WTC11 (cell line): ENCODE measurements at regions not wholly inside any gene's neighbourhood (a gene's known extent, or its start where the extent isn't known, plus 50 kb on each side); places are given as distances from the start of the nearest gene placed in this dataset.

Experiments used
- ATAC-seq: fragments of 200-7000 bp; cut with Tn5 transposase; 2 replicates; pipeline ENCODE4 v1.10.0; 2021; ENCODE audit warnings: mild to moderate bottlenecking, moderate library complexity
- CTCF ChIA-PET: fragments of 300-600 bp; sonication (Branson Sonifier 250); formaldehyde crosslinking; loops from one replicate; lab custom pipeline; 2021; ENCODE audit warnings: antibody characterized with exemption; lab: Charles Lee
- POLR2A ChIA-PET: fragments of 350-600 bp; sonication (Branson Sonifier 250); formaldehyde crosslinking; loops from one replicate; lab custom pipeline; 2021; ENCODE audit warnings: antibody characterized with exemption; lab: Charles Lee
- DNase-seq: peaks from one replicate; pipeline ENCODE4 v3.0.0; 2021; ENCODE audit warnings: low spot score
- H3K27ac Mint-ChIP-seq: 2 replicates; pipeline ENCODE4 v1.8.0; 2021; ENCODE audit warnings: mixed read lengths
- H3K27me3 Mint-ChIP-seq: 2 replicates; pipeline ENCODE4 v1.8.0; 2021; ENCODE audit warnings: low read depth, mild to moderate bottlenecking, moderate library complexity, mixed read lengths
- H3K36me3 Mint-ChIP-seq: 2 replicates; pipeline ENCODE4 v1.8.0; 2021; ENCODE audit warnings: mixed read lengths
- H3K4me1 Mint-ChIP-seq: 2 replicates; pipeline ENCODE4 v1.8.0; 2022; ENCODE audit warnings: mixed read lengths
- H3K4me3 Mint-ChIP-seq: 2 replicates; pipeline ENCODE4 v1.8.0; 2021; ENCODE audit warnings: mild to moderate bottlenecking, moderate library complexity, mixed read lengths
- H3K9me3 Mint-ChIP-seq: 2 replicates; pipeline ENCODE4 v1.8.0; 2021; ENCODE audit warnings: mixed read lengths
- AFF4 ChIP-seq: sonication (generic); formaldehyde crosslinking; IDR thresholded peaks from 2 replicates; pipeline ENCODE4 v1.8.1; 2023; ENCODE audit warnings: mild to moderate bottlenecking, missing genetic modification reagents, borderline replicate concordance
- CREB1 ChIP-seq: sonication (generic); formaldehyde crosslinking; IDR thresholded peaks from 2 replicates; pipeline ENCODE4 v1.8.0; 2023; ENCODE audit warnings: mild to moderate bottlenecking, missing genetic modification reagents
- CTCF ChIP-seq: fragments of 200-600 bp; IDR thresholded peaks from 2 replicates; pipeline ENCODE4 v1.8.0; 2022; ENCODE audit warnings: antibody characterized with exemption
- E2F5 ChIP-seq: sonication (generic); formaldehyde crosslinking; IDR thresholded peaks from 2 replicates; pipeline ENCODE4 v1.8.1; 2022; ENCODE audit warnings: mild to moderate bottlenecking, moderate library complexity, missing genetic modification reagents
- FOXJ3 ChIP-seq: sonication (generic); formaldehyde crosslinking; IDR thresholded peaks from 2 replicates; pipeline ENCODE4 v1.9.0; 2021; ENCODE audit warnings: missing genetic modification reagents, mild to moderate bottlenecking, borderline replicate concordance
- FOXP1 ChIP-seq: sonication (generic); formaldehyde crosslinking; IDR thresholded peaks from 2 replicates; pipeline ENCODE4 v1.8.0; 2022; ENCODE audit warnings: missing genetic modification reagents, mild to moderate bottlenecking, moderate library complexity, borderline replicate concordance
- IRF2 ChIP-seq: sonication (generic); formaldehyde crosslinking; IDR thresholded peaks from 2 replicates; pipeline ENCODE4 v1.8.0; 2022; ENCODE audit warnings: low read depth, missing genetic modification reagents, borderline replicate concordance
- JUN ChIP-seq: sonication (generic); formaldehyde crosslinking; IDR thresholded peaks from 2 replicates; pipeline ENCODE4 v1.8.0; 2023; ENCODE audit warnings: mild to moderate bottlenecking, missing genetic modification reagents
- MXD4 ChIP-seq: fragments of 250-450 bp; sonication (Bioruptor Pico); IDR thresholded peaks from 2 replicates; pipeline ENCODE4 v1.8.0; 2021; ENCODE audit warnings: mild to moderate bottlenecking, moderate library complexity, borderline replicate concordance
- NFATC4 ChIP-seq: fragments of 250-450 bp; sonication (Bioruptor Pico); IDR thresholded peaks from 2 replicates; pipeline ENCODE4 v1.9.0; 2021; ENCODE audit warnings: mild to moderate bottlenecking
- OVOL2 ChIP-seq: fragments of 250-450 bp; sonication (Bioruptor Pico); IDR thresholded peaks from 2 replicates; pipeline ENCODE4 v1.9.0; 2021; ENCODE audit warnings: mild to moderate bottlenecking, borderline replicate concordance
- PREB ChIP-seq: sonication (generic); formaldehyde crosslinking; IDR thresholded peaks from 2 replicates; pipeline ENCODE4 v1.8.1; 2022; ENCODE audit warnings: mild to moderate bottlenecking, missing genetic modification reagents, moderate library complexity, borderline replicate concordance
- RORB ChIP-seq: fragments of 250-450 bp; sonication (Bioruptor Pico); IDR thresholded peaks from 2 replicates; pipeline ENCODE4 v1.9.0; 2021; ENCODE audit warnings: mild to moderate bottlenecking
- SMAD3 ChIP-seq: sonication (generic); formaldehyde crosslinking; IDR thresholded peaks from 2 replicates; pipeline ENCODE4 v1.8.0; 2022; ENCODE audit warnings: missing genetic modification reagents, mild to moderate bottlenecking, borderline replicate concordance
- SP1 ChIP-seq: sonication (generic); formaldehyde crosslinking; conservative IDR thresholded peaks from 2 replicates; pipeline ENCODE4 v1.8.1; 2022; ENCODE audit warnings: missing genetic modification reagents
- STAT6 ChIP-seq: sonication (generic); formaldehyde crosslinking; conservative IDR thresholded peaks from 2 replicates; pipeline ENCODE4 v1.8.1; 2023; ENCODE audit warnings: mild to moderate bottlenecking, low read depth, missing genetic modification reagents, moderate library complexity
- TF ChIP-seq, protein P1 (sequence below): fragments of 250-450 bp; sonication (Bioruptor Pico); IDR thresholded peaks from 2 replicates; pipeline ENCODE4 v1.9.0; 2021; ENCODE audit warnings: mild to moderate bottlenecking
- TF ChIP-seq, protein P2 (sequence below): sonication (generic); formaldehyde crosslinking; IDR thresholded peaks from 2 replicates; pipeline ENCODE4 v1.8.0; 2022; ENCODE audit warnings: missing genetic modification reagents
- TF ChIP-seq, protein P3 (sequence below): sonication (generic); formaldehyde crosslinking; IDR thresholded peaks from 2 replicates; pipeline ENCODE4 v1.8.1; 2023; ENCODE audit warnings: mild to moderate bottlenecking, missing genetic modification reagents

- Mint-ChIP-seq H3K4me1 (peaks cover 9% of the 10 kb centered on the region), H3K4me3 (no peak overlapping the region), H3K9me3 (peaks cover 8% of the 10 kb centered on the region; the same call in 1 of the 2 replicates), H3K27ac (no peak overlapping the region), H3K36me3 (no peaks in the 10 kb centered on the region), H3K27me3 (no peaks in the 10 kb centered on the region; the same call in 1 of the 2 replicates)
- ChIA-PET POLR2A (no interaction called here), CTCF (interaction anchor here (1.3 kb wide), 1 partner anchor 9 kb away, joined by 3 read pairs; no protein-coding TSS in a partner anchor)
- DNase-seq (no peak), ATAC-seq (no peak)
- TF ChIP-seq MXD4 (CRISPR knock-in tag) (no peak), FOXP1 (CRISPR knock-in tag) (no peak), STAT6 (CRISPR knock-in tag) (no peak), SP1 (CRISPR knock-in tag) (no peak), NFATC4 (CRISPR knock-in tag) (no peak)
- TF ChIP-seq, protein P1, sequence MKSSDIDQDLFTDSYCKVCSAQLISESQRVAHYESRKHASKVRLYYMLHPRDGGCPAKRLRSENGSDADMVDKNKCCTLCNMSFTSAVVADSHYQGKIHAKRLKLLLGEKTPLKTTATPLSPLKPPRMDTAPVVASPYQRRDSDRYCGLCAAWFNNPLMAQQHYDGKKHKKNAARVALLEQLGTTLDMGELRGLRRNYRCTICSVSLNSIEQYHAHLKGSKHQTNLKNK (CRISPR knock-in tag): no peak
- TF ChIP-seq, protein P2, sequence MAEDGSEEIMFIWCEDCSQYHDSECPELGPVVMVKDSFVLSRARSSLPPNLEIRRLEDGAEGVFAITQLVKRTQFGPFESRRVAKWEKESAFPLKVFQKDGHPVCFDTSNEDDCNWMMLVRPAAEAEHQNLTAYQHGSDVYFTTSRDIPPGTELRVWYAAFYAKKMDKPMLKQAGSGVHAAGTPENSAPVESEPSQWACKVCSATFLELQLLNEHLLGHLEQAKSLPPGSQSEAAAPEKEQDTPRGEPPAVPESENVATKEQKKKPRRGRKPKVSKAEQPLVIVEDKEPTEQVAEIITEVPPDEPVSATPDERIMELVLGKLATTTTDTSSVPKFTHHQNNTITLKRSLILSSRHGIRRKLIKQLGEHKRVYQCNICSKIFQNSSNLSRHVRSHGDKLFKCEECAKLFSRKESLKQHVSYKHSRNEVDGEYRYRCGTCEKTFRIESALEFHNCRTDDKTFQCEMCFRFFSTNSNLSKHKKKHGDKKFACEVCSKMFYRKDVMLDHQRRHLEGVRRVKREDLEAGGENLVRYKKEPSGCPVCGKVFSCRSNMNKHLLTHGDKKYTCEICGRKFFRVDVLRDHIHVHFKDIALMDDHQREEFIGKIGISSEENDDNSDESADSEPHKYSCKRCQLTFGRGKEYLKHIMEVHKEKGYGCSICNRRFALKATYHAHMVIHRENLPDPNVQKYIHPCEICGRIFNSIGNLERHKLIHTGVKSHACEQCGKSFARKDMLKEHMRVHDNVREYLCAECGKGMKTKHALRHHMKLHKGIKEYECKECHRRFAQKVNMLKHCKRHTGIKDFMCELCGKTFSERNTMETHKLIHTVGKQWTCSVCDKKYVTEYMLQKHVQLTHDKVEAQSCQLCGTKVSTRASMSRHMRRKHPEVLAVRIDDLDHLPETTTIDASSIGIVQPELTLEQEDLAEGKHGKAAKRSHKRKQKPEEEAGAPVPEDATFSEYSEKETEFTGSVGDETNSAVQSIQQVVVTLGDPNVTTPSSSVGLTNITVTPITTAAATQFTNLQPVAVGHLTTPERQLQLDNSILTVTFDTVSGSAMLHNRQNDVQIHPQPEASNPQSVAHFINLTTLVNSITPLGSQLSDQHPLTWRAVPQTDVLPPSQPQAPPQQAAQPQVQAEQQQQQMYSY: no peak
Measured at GRCh38 chr6:111967131-111967530, 86.8 kb upstream of the CCN6 start.

GRCh38 chr6:111970426-111970825 lies 83.5 kb upstream of the CCN6 start:
- DNase-seq (no peak), ATAC-seq (no peak)
- POLR2A ChIA-PET: no interaction called here
- Mint-ChIP-seq H3K4me3 (no peak overlapping the region), H3K4me1 (peaks cover 18% of the 10 kb centered on the region), H3K36me3 (no peaks in the 10 kb centered on the region), H3K27ac (no peak overlapping the region), H3K27me3 (no peaks in the 10 kb centered on the region; the same call in 1 of the 2 replicates), H3K9me3 (no peaks in the 10 kb centered on the region)
- CTCF ChIA-PET: no interaction called here
- no peak for TF ChIP-seq JUN (CRISPR knock-in tag)
- no peak for TF ChIP-seq RORB (CRISPR knock-in tag)
- no peak for TF ChIP-seq AFF4 (CRISPR knock-in tag)
- no peak for TF ChIP-seq CTCF
- TF ChIP-seq SMAD3 (CRISPR knock-in tag): no peak
- no peak for TF ChIP-seq OVOL2
- no peak for TF ChIP-seq CREB1 (CRISPR knock-in tag)
- TF ChIP-seq PREB (CRISPR knock-in tag): no peak
- TF ChIP-seq, protein P3, sequence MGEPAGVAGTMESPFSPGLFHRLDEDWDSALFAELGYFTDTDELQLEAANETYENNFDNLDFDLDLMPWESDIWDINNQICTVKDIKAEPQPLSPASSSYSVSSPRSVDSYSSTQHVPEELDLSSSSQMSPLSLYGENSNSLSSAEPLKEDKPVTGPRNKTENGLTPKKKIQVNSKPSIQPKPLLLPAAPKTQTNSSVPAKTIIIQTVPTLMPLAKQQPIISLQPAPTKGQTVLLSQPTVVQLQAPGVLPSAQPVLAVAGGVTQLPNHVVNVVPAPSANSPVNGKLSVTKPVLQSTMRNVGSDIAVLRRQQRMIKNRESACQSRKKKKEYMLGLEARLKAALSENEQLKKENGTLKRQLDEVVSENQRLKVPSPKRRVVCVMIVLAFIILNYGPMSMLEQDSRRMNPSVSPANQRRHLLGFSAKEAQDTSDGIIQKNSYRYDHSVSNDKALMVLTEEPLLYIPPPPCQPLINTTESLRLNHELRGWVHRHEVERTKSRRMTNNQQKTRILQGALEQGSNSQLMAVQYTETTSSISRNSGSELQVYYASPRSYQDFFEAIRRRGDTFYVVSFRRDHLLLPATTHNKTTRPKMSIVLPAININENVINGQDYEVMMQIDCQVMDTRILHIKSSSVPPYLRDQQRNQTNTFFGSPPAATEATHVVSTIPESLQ (CRISPR knock-in tag): no peak
- TF ChIP-seq FOXJ3 (CRISPR knock-in tag): no peak
- no peak for TF ChIP-seq E2F5 (CRISPR knock-in tag)
- TF ChIP-seq IRF2 (CRISPR knock-in tag): no peak
